ENCODE measurements at regions not wholly inside any gene's neighbourhood (a gene's known extent, or its start where the extent isn't known, plus 50 kb on each side); places are given as distances from the start of the nearest gene placed in this dataset.

DNA sequence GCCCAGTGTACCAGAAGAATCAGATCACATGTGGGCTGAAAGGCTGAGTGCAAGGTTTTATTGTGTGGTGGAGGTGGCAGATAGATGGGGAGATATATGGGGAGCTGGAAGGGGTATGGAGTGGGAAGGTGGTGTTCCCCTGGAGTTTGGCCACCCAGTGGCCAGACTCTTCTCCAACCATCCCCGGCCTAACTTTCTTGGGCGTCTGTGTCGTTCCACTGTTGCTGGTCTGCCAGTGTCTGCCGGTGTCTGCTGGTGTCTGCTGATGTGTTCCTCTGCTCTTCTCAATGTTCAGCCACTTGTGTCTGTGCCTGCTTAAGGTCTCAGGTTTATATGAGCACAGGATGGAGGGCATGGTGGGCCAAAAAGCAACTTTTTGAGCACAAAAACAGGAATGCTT is 78.4 kb upstream of the PALS2 start:
- TF ChIP-seq POLR2AphosphoS5 (IDR thresholded peaks at IDR 0.05; ENCODE audit: low read depth, low read length) = no peak
- no peak for TF ChIP-seq TAF1 (IDR thresholded peaks at IDR 0.05; ENCODE audit: borderline replicate concordance, insufficient read depth, low read length)
- TF ChIP-seq, protein P1, sequence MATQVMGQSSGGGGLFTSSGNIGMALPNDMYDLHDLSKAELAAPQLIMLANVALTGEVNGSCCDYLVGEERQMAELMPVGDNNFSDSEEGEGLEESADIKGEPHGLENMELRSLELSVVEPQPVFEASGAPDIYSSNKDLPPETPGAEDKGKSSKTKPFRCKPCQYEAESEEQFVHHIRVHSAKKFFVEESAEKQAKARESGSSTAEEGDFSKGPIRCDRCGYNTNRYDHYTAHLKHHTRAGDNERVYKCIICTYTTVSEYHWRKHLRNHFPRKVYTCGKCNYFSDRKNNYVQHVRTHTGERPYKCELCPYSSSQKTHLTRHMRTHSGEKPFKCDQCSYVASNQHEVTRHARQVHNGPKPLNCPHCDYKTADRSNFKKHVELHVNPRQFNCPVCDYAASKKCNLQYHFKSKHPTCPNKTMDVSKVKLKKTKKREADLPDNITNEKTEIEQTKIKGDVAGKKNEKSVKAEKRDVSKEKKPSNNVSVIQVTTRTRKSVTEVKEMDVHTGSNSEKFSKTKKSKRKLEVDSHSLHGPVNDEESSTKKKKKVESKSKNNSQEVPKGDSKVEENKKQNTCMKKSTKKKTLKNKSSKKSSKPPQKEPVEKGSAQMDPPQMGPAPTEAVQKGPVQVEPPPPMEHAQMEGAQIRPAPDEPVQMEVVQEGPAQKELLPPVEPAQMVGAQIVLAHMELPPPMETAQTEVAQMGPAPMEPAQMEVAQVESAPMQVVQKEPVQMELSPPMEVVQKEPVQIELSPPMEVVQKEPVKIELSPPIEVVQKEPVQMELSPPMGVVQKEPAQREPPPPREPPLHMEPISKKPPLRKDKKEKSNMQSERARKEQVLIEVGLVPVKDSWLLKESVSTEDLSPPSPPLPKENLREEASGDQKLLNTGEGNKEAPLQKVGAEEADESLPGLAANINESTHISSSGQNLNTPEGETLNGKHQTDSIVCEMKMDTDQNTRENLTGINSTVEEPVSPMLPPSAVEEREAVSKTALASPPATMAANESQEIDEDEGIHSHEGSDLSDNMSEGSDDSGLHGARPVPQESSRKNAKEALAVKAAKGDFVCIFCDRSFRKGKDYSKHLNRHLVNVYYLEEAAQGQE (IDR thresholded peaks at IDR 0.05; ENCODE audit: insufficient read depth in 1 of 2, low read depth in 2 of 2, low read length in 2 of 2) = no peak

Data from PFSK-1 (cell line).